Neural cell (in vitro differentiated cells): ENCODE measurements at regions not wholly inside any gene's neighbourhood (a gene's known extent, or its start where the extent isn't known, plus 50 kb on each side); places are given as distances from the start of the nearest gene placed in this dataset.

Experiments
- H2AFZ ChIP-seq: fragments of 200-600, 300-800 bp; sonication (generic), shearing (Covaris generic); 2 replicates; pipeline ENCODE4 v1.6.0; 2014; ENCODE audit warnings: low read depth, mild to moderate bottlenecking, antibody characterized with exemption, low read length, moderate library complexity
- H3F3A ChIP-seq: fragments of 200-600 bp; shearing (Covaris generic); 2 replicates; pipeline ENCODE4 v1.6.1; 2016; ENCODE audit warnings: mild to moderate bottlenecking, moderate library complexity, mixed read lengths, antibody characterized with exemption, low read length; ENCODE audit not compliant: insufficient read depth, poor library complexity, severe bottlenecking
- H3K27ac ChIP-seq: fragments of 200-600, 300-800 bp; sonication (generic), shearing (Covaris generic); 2 replicates; pipeline ENCODE4 v1.5.1; 2014; ENCODE audit warnings: mild to moderate bottlenecking, low read length, moderate library complexity
- H3K27me3 ChIP-seq: fragments of 300-800, 200-600 bp; sonication (generic), shearing (Covaris generic); 2 replicates; pipeline ENCODE4 v1.6.0; 2014; ENCODE audit warnings: mild to moderate bottlenecking, low read depth, low read length, moderate library complexity; ENCODE audit not compliant: insufficient read depth
- H3K36me3 ChIP-seq: fragments of 300-800, 200-600 bp; sonication (generic), shearing (Covaris generic); 2 replicates; pipeline ENCODE4 v1.5.1; 2014; ENCODE audit warnings: mild to moderate bottlenecking, antibody characterized with exemption, low read length, moderate library complexity; ENCODE audit not compliant: insufficient read depth
- H3K4me2 ChIP-seq: fragments of 300-800, 200-600 bp; sonication (generic), shearing (Covaris generic); 2 replicates; pipeline ENCODE4 v1.6.0; 2014; ENCODE audit warnings: mild to moderate bottlenecking, low read length
- H3K4me3 ChIP-seq: fragments of 300-800, 200-600 bp; sonication (generic), shearing (Covaris generic); 2 replicates; pipeline ENCODE4 v1.5.1; 2014; ENCODE audit warnings: mild to moderate bottlenecking, low read length, moderate library complexity
- H3K79me2 ChIP-seq: fragments of 200-600 bp; shearing (Covaris generic); replicated peaks from 2 replicates; pipeline ENCODE4 v1.6.0; 2014; ENCODE audit warnings: mild to moderate bottlenecking, low read length, moderate library complexity; ENCODE audit not compliant: insufficient read depth
- H3K9ac ChIP-seq: fragments of 300-800, 200-600 bp; sonication (generic), shearing (Covaris generic); 2 replicates; pipeline ENCODE4 v1.6.1; 2016; ENCODE audit warnings: mild to moderate bottlenecking, low read length, mixed read lengths
- H3K9me2 ChIP-seq: fragments of 200-600 bp; shearing (Covaris generic); 2 replicates; pipeline ENCODE4 v1.6.1; 2016; ENCODE audit warnings: mild to moderate bottlenecking, low read length, mixed read lengths; ENCODE audit not compliant: insufficient read depth
- H3K9me3 ChIP-seq: fragments of 200-600, 300-800 bp; sonication (generic), shearing (Covaris generic); 2 replicates; pipeline ENCODE4 v1.6.1; 2016; ENCODE audit warnings: mild to moderate bottlenecking, mixed run types, low read length, moderate library complexity, mixed read lengths
- H4K20me1 ChIP-seq: fragments of 200-600 bp; shearing (Covaris generic); 2 replicates; pipeline ENCODE4 v1.6.1; 2016; ENCODE audit warnings: mild to moderate bottlenecking, mixed run types; ENCODE audit not compliant: insufficient read depth
- CTCF ChIP-seq: fragments of 450-650 bp; IDR thresholded peaks from 2 replicates; pipeline ENCODE4 v1.5.1; 2014; ENCODE audit warnings: antibody characterized with exemption, mild to moderate bottlenecking, moderate library complexity; ENCODE audit not compliant: poor library complexity, severe bottlenecking
- EP300 ChIP-seq: fragments of 450-650 bp; conservative IDR thresholded peaks from 2 replicates; pipeline ENCODE4 v1.6.1; 2014; ENCODE audit warnings: antibody characterized with exemption, mild to moderate bottlenecking, moderate library complexity; ENCODE audit not compliant: poor library complexity, severe bottlenecking
- EZH2 ChIP-seq: fragments of 200-600, 300-800 bp; shearing (Covaris generic), sonication (generic); IDR thresholded peaks from 2 replicates; pipeline ENCODE4 v1.6.1; 2014; ENCODE audit warnings: antibody characterized with exemption, low read length, borderline replicate concordance, mild to moderate bottlenecking; ENCODE audit not compliant: insufficient read depth, poor library complexity, severe bottlenecking
- MXI1 ChIP-seq: fragments of 450-650 bp; conservative IDR thresholded peaks from 2 replicates; pipeline ENCODE4 v1.6.1; 2014; ENCODE audit warnings: antibody characterized with exemption, mild to moderate bottlenecking; ENCODE audit not compliant: poor library complexity, severe bottlenecking
- POLR2AphosphoS5 ChIP-seq: IDR thresholded peaks from 2 replicates; pipeline ENCODE4 v1.6.1; 2012
- RAD21 ChIP-seq: fragments of 450-650 bp; conservative IDR thresholded peaks from 2 replicates; pipeline ENCODE4 v1.6.1; 2014; ENCODE audit warnings: antibody characterized with exemption, mild to moderate bottlenecking, moderate library complexity
- REST ChIP-seq: IDR thresholded peaks from 2 replicates; pipeline ENCODE4 v1.6.1; 2012; ENCODE audit warnings: borderline replicate concordance
- SMC3 ChIP-seq: fragments of 450-650 bp; conservative IDR thresholded peaks from 2 replicates; pipeline ENCODE4 v1.6.1; 2014; ENCODE audit warnings: antibody characterized with exemption, mild to moderate bottlenecking, moderate library complexity; ENCODE audit not compliant: poor library complexity
- TAF1 ChIP-seq: IDR thresholded peaks from 2 replicates; pipeline ENCODE4 v1.6.1; 2012; ENCODE audit warnings: low read depth

DNA sequence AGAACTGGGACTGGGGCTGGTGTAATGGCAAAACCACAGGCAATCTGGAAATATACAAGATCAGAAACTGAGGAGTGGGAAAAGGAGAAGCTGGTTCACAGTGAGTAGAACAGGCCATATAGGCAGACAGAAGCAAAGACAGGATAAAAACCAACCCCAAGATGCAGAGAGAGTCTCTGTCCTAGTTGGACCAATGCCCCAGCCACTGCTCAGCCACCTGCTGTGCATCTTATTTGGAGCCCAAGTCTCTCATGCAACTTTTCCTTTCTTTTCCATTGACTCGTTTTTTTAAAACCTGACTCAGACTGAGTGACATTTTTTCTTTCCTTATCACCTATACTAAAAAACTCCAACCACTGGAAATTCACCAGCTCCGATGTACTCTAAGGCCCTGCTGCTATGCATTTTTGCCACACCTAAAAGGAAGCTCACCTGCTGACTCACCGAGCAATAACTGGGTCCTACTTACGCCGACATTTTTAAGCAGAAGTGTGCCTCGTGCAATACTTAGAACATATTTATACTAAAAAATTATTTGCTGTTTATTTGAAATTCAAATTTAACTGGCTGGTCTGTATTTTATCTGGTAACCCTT, 100.8 kb upstream of the XYLT1 start:
- H3K9me3 ChIP-seq = no peaks in the 10 kb centered on the region
- no peak overlapping the region for H2AFZ ChIP-seq
- no peak for TF ChIP-seq POLR2AphosphoS5
- no peak for TF ChIP-seq CTCF
- TF ChIP-seq RAD21 = no peak
- no peak for TF ChIP-seq SMC3
- TF ChIP-seq TAF1 = no peak
- no peak for TF ChIP-seq REST
- no peak for TF ChIP-seq EZH2
- TF ChIP-seq MXI1 = no peak
- no peak for TF ChIP-seq EP300
- H3K9ac ChIP-seq = no peak overlapping the region
- H3K27ac ChIP-seq = no peak overlapping the region
- H3K36me3 ChIP-seq = no peaks in the 10 kb centered on the region
- H3K9me2 ChIP-seq = no peaks in the 10 kb centered on the region
- no peaks in the 10 kb centered on the region for H3K79me2 ChIP-seq
- H3F3A ChIP-seq = no peaks in the 10 kb centered on the region
- H3K4me3 ChIP-seq = no peak overlapping the region
- no peaks in the 10 kb centered on the region for H4K20me1 ChIP-seq
- no peak overlapping the region for H3K4me2 ChIP-seq
- no peaks in the 10 kb centered on the region for H3K27me3 ChIP-seq

DNA sequence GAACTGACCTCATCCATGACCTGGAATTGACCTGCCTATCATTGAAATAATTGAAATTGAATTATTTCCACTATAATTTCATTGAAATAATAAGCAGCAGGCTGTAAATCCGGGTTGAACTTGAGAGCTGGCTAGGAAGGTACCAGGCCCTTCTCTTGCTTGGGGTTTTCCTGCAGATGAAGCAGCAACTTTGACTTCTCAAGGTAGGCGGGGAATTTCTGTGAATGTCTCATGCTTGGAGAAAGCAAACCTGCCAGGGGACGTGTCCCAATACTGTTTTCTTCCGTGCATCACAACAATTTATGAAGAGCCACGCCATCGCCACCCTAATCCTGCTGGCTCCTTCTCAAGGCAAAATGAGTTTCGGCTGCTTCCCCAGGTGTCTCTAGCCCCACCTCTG, 97.5 kb upstream of the XYLT1 start:
- Histone ChIP-seq H3K9ac (no peak overlapping the region), H3K27ac (no peak overlapping the region), H3K27me3 (no peaks in the 10 kb centered on the region), H3K9me2 (no peaks in the 10 kb centered on the region), H2AFZ (no peak overlapping the region), H4K20me1 (no peaks in the 10 kb centered on the region), H3K36me3 (no peaks in the 10 kb centered on the region), H3K4me3 (no peak overlapping the region), H3K79me2 (no peaks in the 10 kb centered on the region), H3F3A (no peaks in the 10 kb centered on the region), H3K4me2 (no peak overlapping the region), H3K9me3 (no peaks in the 10 kb centered on the region)
- TF ChIP-seq EP300 (no peak), MXI1 (no peak), RAD21 (no peak), CTCF (no peak)
